KG1 (cell line): ENCODE measurements at regions not wholly inside any gene's neighbourhood (a gene's known extent, or its start where the extent isn't known, plus 50 kb on each side); places are given as distances from the start of the nearest gene placed in this dataset.
"Not testable (repeated sequence)": the region's sequence is repeated elsewhere in the genome, so short reads cannot be mapped to it uniquely, and the experiment has no call there.

Source experiments
- DNase-seq: peaks from one replicate; lab custom pipeline; 2025; lab: John Stamatoyannopoulos, UW

DNA sequence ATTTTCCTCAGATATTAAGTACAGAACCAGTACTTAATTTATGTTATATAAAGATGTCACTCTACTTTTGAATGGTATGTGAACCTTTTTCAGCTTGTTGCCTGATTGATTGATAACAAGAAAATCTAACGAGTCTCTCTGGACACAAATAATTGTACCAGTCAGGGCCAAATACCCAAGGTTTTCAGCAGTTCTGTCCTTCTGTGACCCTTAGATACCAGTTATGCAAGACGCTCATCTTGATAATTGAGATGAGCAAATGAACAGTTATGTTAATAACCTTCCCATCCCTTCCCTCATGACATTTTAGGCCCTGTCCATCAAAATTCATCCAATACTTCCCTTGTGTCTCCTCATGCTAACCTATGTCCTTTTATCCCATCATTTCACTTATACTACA, 185.9 kb upstream of the G2E3 start:
- DNase-seq: no peak

DNA sequence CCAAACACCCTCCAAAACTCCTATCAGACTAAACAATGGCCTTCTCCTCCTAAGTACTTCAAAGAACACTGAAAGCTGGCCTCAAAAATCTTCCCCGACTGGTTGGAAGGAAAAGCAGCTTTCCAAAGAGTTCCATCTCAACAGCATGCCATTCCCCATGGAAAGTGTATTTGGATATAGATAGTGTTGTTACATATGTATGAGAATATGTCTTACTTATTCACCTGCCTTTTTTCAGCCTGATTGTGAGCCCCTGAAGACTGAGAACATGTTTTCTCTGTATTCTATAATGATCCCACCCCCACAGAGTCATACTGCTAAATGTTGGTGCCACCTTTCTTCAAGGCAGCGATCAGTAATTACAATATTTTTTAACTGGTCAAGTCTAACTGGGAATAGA, 185.4 kb upstream of the G2E3 start:
- DNase-seq: no peak

DNA sequence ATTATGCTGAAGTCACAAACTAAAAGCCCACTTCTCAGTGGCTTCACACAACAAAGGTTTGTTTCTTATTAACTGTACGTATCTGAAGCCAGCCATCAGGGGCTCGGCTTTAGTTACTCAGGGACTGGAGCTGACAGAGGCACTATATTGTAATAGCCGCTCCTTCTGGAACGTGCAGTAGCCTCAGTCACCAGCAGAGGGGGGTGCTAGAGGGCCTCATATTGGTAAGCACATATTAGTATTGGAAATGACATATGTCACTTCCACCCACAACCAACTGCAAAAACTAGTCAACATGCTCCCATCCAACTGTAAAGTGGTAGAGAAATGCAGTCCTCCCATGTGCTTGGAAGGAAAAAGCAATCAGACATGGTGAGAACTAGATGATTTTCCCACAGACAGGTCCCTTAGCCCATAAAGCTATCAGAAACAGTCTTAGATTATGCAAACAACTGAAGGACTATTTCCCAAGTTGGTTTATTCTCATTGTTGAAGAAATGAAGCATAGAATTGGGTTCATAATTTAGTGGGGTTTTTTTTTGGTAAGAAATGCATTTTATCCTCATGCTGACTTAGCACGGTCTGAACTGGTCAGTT, 183.6 kb upstream of the G2E3 start:
- peak; percentile 17 for DNase-seq

DNA sequence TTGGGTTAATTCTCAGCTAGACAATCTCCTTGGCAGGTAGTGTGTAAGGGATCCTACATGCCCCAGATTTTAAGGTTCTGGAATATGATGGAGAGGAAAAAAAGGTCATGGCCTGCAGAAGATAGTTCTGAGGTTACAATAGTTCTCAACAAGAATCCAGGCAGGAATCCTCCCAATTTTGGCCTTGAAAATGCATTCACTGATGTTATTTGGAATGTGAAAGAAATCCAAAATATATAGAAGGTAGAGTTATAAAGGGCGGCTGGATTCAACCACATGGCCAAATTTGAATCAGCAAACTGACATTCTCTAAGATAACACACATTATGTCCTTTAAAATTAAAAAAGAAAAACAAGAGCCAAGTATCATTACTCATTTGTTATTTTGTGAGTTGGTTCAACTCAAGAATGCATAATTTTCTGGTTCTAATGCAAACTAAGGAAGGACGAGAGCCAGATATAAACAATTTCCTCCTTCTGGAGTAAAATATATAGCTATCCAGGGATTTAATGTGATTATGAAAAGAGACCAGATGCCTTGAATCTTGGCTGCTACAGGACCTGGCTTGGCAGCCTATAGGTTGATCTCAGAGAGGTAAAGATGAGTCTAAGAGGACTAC, 177.0 kb upstream of the G2E3 start:
- DNase-seq: no peak

DNA sequence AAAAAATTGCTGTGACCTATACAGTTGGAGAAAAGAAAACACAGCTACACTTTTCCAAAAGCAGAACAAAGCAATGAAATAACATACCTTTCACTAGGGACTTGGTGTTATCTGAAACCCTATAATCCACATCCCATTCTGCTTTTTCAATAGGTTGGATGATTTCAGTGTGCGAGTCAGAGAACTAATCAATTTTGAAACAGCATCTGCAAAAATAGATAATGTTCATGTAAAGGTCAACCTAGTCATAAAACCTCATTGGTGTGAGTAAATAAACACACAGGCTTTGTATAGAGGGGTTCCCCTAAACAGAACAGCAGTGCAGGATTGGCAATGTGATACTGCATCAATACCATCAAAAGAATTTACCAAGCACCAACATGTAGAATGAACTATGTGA, 173.0 kb upstream of the G2E3 start:
- DNase-seq: no peak

DNA sequence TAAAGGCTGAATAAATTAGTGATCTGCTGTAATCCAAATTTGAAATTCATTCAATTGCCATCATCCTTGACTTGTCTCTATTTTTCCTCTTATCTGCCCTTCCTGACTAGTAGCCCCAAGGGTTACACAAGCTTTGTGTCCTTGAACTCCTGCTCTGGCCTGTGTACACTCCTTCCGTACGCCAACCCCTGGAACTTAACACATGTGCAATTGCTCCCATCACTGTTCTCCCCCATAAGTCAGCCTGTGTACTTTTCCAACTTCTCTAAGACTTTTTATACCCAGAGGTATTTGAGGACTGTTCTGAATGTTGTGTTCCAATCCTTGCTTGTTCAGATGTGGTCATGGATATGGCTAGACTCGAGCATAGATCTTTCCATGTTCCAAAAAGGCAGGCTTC, 171.1 kb upstream of the G2E3 start:
- no peak for DNase-seq

DNA sequence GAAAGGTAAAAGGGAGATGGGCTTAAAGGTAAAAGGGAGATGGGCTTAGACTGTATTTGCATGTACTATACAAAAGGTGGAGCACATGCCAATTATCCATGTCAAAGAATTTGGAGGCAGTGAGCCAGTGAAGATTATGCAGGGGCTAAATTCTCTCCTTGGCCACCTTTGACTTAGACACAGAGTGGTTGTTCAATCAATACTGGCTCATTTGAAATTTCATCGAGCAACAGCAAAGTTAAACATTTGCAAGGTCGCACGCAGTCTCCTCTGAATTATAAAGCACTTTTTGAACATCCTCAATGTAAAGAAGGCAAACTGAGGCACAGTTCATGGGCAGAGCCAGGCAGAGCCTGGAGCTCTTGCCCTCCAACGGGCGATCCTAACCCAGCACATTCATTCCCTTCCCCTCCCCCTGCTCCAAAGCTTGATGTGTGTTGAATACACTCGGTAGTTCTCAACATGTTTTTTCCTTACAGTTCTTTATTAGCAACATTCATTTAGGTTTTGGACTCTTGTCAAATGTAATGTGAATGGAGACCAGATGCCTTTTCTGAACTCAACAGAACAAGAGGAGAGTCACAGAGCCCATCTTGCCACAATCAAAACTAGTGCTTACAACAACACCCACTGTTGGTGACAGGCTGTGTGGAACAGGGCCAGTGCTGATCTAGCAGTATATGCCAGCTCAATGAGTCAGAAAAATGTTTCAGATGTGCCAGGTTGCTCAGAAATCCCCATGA, 169.7 kb upstream of the G2E3 start:
- DNase-seq: no peak

DNA sequence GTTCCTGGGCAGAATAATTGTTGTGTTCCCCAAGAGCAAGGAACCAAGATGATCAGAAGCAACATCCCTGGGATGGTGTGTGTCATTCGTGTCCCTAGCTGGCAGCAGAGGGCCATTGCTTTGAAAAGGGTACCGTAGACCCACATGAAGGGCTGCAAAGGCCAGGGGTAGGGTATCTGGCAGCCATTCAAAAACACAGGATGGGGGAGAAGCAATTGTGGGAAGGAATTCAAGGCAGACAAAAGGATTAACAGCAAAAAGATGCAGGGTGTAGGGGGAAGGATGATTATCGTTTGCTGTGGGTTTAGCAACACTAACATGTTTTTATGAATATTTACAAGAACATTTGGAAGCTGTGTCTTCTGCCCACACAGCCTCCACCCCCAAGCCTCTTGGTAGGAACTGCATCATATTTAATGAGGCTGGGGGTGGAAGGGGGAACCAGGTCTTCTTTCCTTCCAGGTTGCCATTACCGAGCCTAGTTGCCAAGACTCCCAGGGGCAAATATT, 169.0 kb upstream of the G2E3 start:
- no peak for DNase-seq

DNA sequence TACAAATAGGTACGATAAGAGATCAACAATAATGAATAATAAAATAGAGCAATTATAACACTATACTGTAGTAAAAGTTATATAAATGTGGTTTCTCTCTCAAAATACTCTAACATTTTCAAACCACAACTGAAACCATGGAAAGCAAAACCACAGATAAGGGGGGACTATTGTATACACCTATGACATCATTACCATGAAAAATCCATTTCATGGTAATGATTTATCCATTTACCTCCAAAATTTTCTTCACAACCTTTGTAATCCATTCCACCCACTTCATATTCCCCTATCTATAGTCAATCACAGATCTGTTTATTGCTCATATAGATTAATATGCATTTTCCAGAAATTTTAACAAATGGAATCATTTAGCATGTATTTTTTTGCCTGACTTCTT, 163.9 kb upstream of the G2E3 start:
- no peak for DNase-seq

DNA sequence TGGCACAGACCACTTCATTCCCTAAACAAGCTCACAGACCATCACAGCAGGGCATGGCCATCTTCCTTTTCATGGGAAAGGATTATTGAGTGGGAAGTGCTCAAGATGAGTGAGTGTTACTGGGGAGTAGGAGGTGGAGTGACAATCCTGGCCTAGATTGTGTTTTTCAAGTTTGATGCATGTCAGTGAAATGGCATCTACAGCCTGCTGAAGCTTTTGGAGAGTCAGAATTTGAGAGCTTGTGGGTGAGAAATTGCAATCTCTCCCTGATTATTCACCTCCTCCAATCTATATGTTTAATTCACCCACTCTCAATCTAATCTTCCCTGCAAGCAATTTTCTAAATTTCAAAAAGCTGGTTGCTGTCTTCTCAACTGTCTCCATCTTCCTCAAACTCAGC, 156.1 kb upstream of the G2E3 start:
- no peak for DNase-seq

DNA sequence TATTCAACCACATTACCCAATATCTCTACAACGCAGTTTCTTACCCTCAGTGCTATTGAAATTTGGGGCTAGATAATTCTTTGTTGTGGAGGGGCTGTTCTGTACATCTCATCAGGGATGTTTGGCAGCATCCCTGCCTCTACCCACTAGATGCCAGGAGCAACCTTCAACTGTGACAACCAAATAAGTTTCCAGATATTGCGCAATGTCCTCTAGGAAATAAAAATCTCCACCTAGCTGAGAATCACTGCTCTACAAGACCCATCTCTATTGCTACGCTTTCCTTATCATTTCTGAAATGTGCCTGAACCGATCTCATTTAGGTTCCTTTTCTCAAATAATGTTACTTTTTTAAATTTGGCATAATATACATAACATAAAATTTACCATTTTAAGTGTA, 155.2 kb upstream of the G2E3 start:
- no peak for DNase-seq

DNA sequence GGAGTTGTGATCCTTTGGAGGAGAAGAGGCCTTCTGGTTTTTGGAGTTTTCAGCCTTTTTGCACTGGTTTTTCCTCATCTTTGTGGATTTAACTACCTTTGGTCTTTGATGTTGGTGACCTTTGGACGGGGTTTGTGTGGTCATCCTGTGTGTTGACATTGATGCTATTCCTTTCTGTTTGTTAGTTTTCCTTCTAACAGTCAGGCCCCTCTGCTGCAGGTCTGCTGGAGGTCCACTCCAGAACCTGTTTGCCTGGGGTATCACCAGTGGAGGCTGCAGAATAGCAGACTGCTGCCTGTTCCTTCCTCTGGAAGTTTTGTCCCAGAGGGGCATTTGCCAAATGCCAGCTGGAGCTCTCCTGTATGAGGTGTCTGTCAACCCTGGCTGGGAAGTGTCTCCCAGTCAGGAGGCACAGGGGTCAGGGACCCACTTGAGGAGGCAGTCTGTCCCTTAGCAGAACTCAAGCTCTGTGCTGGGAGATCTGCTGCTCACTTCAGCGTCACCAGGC, 149.4 kb upstream of the G2E3 start:
- DNase-seq: not testable (repeated sequence)

DNA sequence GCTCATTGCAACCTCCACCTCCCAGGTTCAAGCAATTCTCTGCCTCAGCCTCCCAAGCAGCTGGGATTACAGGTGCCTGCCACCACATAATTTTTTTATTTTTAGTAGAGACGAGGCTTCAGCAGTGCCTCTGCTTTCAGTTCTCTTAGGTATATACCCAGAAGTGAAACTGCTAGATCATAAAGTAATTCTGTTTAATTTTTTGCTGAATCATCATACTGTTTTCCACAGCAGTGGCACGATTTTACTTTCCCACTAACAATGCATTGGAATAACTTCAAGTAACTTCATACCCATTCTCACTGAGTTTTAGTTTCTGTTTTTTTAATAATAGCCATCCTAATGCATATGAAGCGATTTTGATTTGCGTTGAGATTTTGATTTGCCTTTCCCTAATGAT, 148.0 kb upstream of the G2E3 start:
- no peak for DNase-seq

DNA sequence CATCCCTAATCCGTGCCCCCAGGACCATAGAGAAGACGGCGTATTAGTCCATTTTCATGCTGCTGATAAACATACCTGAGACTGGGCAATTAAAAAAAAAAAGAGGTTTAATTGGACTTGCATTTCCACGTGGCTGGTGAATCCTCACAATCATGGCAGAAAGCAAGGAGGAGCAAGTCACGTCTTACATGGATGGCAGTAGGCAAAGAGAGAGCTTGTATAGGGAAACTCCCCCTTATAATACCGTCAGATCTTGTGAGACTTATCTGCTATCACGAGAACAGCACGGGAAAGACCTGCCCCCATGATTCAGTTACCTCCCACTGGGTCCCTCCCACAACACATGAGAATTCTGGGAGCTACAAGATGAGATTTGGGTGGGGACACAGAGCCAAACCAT, 145.8 kb upstream of the G2E3 start:
- DNase-seq: not testable (repeated sequence)

DNA sequence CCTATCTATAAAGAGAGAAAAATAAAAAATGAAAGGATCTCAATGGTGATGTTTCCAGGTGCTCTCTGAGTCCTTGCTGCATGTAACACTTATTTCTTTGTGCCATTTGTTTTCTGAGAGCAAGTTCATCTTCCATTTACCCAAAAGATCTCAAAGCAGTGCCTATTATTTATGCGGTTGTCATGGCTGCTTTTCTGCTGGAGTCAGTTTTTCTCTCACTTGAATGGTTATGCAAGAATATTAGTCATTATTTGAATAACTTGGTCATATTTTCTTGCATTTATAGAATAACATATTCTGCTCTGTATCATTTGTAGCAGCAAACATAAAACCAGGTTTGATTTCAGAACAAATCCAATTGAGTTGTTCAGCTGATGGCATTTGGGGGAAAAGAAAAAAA, 141.8 kb upstream of the G2E3 start:
- no peak for DNase-seq

DNA sequence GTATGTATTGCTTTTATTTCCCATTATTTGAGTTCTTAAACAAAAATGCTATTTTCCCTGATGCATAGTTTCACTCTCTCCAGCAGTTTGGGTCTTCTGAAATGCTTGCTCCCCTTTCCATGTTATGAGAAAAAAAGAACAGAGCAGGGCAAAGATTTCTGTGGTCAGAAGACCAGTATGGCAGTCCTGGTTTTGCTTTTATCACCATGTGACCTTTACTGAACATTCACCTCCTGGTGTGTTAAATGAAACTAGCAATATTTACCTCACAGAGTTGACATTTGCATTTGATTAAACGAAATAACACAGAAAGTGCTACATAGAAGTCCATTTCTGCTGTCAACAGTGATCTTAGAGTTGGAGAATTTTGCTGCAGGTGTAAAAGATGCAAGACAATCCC, 141.0 kb upstream of the G2E3 start:
- no peak for DNase-seq

DNA sequence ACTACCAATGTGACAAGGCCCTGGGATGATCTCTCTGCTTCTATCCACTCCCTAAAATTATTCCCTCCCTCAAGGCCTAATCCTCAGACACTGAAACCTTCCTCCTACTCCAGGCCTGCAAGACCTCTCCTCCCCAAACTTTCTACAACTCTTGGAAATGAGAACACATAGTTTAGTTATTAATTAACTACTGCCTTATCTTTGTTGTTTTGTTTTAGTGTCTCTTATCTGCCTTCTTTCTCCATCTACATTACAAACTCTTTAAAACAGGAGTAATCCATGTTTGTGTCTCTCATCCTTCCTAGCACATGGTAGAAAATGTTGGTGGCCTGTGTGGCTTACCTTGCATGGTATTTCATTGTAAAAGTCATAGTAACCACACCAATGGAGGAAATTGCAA, 139.9 kb upstream of the G2E3 start:
- no peak for DNase-seq

DNA sequence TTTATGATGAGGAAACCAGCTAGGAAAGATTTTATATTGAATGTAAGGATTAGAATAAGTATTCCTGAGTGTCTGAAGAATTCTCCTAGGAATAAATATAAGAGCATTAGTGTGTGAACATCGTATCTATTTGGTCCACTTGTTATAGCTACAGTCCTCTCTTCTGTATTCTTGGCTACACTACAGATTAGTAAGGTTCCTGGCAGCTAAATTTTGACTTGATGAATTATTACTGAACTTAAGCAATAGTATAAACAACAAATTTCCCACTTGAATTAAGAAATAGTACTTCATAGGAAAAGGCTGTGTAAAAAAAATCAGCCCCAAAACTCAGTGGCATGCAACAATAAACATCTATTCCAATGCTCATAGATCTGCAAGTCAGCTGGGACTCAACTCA, 138.4 kb upstream of the G2E3 start:
- DNase-seq: no peak

DNA sequence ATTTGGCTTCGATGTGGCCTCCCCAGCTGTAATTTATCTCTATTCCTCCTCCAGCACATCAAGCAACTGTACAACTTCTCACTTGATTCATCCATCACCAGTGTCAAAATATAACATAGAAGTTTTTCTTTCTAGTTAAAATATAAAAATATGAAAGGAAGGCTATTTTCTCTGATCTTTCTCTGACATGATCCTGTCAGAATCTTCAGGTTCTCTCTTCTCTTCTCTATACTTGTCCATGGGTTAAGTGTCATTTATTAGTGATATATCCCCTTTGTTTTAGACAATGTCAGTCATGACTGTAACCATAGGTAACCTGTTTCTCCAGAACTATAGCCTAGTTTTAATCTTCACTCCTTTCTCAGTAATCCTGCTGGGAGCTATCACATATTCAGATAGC, 132.5 kb upstream of the G2E3 start:
- DNase-seq: no peak

DNA sequence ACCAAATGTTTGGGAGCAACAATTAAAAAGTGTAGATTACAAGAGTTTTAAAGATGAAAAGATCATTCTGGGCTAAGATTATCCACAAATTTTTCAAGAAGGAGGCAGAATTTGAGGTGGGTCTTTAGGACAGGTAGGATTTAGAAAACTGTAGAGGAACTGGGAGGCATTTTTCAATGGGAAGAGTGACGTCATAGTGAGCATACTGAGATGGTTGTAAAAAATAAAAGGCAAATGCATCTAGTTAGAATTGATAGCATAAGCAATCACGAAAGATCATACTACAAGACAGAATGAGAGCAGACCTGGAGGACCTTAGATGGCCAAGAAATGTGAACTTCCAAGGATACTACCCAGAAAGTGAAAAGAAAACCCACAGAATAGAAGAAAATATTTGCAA, 131.6 kb upstream of the G2E3 start:
- no peak for DNase-seq

DNA sequence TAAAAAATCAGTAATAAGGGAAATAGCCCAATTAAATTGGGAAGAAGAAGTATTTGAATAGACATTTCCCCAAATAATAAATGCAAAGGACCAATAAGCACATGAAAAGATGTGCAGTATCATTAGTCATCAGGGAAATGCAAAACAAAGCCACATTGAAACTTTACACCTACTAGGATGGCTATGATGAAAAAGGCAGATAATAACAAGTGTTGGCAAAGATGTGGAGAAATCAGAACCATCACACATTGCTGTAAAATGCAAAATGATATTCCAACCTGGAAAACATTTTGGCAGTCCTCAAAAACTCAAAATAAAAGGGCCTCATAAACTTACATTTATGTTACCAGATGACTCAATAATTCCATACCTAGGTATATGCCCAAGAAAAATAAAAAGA, 131.1 kb upstream of the G2E3 start:
- no peak for DNase-seq

DNA sequence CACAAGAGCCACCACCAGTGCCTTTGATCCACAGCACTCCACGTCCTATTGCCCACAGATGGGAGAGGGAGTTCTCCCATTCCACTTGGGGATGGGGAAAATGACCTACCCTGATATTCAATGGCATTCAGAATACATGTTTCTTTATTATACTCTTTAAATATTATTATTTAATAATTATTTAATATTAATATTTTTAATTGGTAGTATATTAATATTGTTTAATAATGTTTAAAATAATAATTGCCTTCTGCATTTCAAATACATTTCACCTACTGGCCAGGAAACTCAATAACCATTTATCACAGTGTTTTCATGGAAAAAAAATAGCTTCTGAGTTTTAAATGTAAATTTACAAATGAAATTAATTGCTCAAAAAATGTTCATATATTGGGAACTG, 127.4 kb upstream of the G2E3 start:
- no peak for DNase-seq

DNA sequence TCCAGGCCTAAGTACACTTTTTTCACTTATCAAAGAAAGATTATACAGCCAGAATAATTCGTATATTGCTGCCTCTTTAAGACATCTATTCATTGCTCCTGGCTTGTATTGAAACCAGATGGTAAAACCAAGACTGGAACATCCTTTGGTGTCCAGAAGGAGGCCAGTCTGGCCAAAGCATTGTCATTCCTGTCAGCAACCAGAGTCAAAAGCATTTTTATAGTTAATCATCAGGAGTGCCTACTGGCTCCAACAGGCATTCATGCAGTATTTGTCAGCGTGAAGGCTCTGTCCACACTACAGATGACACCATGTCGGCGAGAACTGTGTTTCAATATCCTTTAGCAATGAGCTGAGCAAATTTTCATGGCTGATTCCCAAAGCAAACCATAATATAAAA, 118.0 kb upstream of the G2E3 start:
- no peak for DNase-seq
